ENCODE measurements at regions not wholly inside any gene's neighbourhood (a gene's known extent, or its start where the extent isn't known, plus 50 kb on each side); places are given as distances from the start of the nearest gene placed in this dataset.

DNA sequence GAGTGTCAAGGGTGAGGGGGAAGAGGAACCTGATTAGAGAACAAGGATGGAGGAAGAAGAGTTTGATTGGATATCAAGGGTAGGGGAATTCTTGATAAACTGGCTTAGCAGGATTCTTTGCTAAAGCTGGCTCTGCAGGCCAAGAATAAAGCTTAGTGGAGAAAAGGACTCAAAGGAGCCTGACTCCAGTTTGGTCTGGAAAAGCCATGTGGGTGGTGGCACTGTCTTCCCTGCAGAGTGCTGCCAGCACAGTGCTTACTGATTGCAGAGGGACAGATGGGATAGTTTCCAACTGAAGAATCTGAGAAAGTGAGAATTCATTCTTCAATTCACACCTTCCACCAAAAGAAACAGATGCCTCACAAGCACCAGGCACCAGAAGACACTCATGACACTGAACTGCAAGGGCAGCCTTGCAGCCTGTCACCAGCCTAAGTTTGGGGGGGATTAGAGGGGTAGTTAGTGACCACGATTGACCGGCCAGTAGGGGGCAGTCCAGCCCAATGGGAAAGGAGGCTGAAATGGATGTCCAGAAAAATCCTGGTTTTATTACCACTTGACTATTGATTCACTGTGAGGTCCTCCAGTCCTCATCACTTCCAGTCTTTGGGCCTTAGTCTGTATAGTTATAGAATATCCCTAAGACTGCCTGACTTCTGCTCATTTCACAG lies 334.5 kb downstream of the SMAD2 start:
- Histone ChIP-seq H3K4me3 (no peak overlapping the region), H3K27me3 (no peaks in the 10 kb centered on the region), H3K9me3 (no peaks in the 10 kb centered on the region), H3K4me1 (no peaks in the 10 kb centered on the region), H3K36me3 (no peaks in the 10 kb centered on the region), H3K27ac (no peak overlapping the region)
- no peak for DNase-seq (ENCODE audit: extremely low spot score in 2 of 2)
- intact Hi-C loops (cut with DNase I), result no loop called here
- TF ChIP-seq POLR2AphosphoS5 (IDR thresholded peaks at IDR 0.05; ENCODE audit: insufficient read depth in 1 of 2, low read depth in 1 of 2) (no peak), POLR2A (IDR thresholded peaks at IDR 0.05) (no peak)
- TF ChIP-seq, protein P1, sequence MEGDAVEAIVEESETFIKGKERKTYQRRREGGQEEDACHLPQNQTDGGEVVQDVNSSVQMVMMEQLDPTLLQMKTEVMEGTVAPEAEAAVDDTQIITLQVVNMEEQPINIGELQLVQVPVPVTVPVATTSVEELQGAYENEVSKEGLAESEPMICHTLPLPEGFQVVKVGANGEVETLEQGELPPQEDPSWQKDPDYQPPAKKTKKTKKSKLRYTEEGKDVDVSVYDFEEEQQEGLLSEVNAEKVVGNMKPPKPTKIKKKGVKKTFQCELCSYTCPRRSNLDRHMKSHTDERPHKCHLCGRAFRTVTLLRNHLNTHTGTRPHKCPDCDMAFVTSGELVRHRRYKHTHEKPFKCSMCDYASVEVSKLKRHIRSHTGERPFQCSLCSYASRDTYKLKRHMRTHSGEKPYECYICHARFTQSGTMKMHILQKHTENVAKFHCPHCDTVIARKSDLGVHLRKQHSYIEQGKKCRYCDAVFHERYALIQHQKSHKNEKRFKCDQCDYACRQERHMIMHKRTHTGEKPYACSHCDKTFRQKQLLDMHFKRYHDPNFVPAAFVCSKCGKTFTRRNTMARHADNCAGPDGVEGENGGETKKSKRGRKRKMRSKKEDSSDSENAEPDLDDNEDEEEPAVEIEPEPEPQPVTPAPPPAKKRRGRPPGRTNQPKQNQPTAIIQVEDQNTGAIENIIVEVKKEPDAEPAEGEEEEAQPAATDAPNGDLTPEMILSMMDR (IDR thresholded peaks at IDR 0.05), result no peak

DNA sequence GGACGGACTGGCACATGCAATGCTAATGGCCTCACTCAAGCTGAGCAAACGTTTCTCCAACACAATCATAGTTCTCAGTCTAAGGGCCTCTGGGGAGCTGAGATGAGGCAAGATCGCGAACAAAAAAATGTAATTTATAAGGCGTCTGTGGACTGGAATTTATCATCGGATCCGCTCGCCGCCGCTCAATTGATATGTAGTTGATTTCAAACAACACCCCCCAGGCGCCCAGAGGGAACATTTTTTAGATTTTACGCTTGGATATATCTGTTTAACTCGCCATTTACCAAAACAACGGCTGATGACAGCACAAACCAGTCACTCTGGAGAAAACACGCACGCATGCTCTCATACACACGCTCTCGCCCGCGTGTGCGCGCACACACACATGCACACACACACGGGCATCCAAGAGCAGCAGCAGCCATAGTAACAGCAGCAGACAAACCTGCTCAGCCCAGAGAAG lies 335.8 kb downstream of the SMAD2 start:
- Histone ChIP-seq H3K4me1 (no peaks in the 10 kb centered on the region), H3K9me3 (no peaks in the 10 kb centered on the region), H3K4me3 (no peak overlapping the region), H3K36me3 (no peaks in the 10 kb centered on the region), H3K27me3 (no peaks in the 10 kb centered on the region), H3K27ac (no peak overlapping the region)
- TF ChIP-seq POLR2AphosphoS5 (IDR thresholded peaks at IDR 0.05; ENCODE audit: insufficient read depth in 1 of 2, low read depth in 1 of 2) (no peak), POLR2A (IDR thresholded peaks at IDR 0.05) (no peak)
- TF ChIP-seq, protein P1 (IDR thresholded peaks at IDR 0.05), result no peak
- intact Hi-C loops (cut with DNase I), result no loop called here
- no peak for DNase-seq (ENCODE audit: extremely low spot score in 2 of 2)

DNA sequence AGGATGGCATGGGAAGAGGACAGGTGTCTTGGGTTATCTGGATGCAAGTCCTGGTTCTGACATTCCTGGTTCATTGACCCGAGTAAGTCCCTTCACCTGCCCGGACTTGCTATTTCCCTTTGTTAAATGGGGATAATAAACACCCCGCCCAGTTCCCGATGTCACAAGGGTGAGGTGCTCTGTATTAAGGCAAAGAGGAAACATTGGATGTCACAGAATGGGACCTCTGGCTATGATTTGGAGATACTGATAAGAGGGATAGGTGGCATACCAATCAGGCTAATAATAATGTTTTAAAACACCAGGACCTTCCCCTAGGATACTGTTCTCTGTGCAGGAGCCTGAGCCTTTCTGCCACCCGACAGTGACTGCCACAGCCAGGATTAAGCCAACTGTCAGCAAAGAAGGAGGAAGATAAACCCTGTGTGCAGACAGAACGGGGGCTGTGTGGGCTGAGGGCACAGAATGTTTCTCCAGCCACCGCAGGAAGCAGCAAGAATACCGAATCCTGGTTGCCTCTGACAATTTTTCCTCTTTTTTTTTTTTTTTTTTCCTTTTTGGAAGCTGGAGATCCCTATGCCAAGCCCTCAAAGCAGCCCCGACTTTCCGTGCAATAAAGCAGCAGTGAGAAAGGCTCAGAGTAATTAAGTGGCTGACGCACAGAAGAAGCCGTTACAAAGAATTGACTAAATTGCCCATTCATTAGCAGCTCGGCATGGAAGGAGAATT lies 336.6 kb downstream of the SMAD2 start:
- no peak overlapping the region for H3K27ac ChIP-seq
- TF ChIP-seq POLR2A (IDR thresholded peaks at IDR 0.05) (no peak), POLR2AphosphoS5 (IDR thresholded peaks at IDR 0.05; ENCODE audit: insufficient read depth in 1 of 2, low read depth in 1 of 2) (no peak)
- TF ChIP-seq, protein P1 (IDR thresholded peaks at IDR 0.05), result no peak
- H3K27me3 ChIP-seq, result no peaks in the 10 kb centered on the region
- no peaks in the 10 kb centered on the region for H3K4me1 ChIP-seq
- no peak overlapping the region for H3K4me3 ChIP-seq
- no peak for DNase-seq (ENCODE audit: extremely low spot score in 2 of 2)
- no peaks in the 10 kb centered on the region for H3K9me3 ChIP-seq
- intact Hi-C loops (cut with DNase I), result no loop called here
- no peaks in the 10 kb centered on the region for H3K36me3 ChIP-seq

DNA sequence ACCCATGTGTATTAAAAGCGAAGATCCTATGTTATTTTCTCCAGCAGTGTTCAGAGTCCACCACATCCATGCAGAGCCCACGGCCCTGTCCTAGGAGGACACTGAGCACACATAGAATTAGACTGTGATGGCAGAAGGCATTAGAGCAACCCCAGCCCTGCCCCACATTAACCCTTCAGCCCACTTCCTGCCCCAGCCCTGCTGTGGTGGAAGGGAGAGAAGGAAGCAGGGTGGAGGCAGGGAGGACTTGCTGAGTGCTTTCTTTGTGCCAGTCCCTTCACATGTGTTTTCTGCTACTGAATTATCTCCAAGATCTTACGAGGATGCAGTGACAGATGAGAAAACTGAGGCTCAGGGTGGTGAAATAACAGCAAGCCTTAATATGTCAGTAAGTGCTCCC lies 339.0 kb downstream of the SMAD2 start:
- no peaks in the 10 kb centered on the region for H3K9me3 ChIP-seq
- intact Hi-C loops (cut with DNase I), result no loop called here
- no peak for TF ChIP-seq POLR2AphosphoS5 (IDR thresholded peaks at IDR 0.05; ENCODE audit: insufficient read depth in 1 of 2, low read depth in 1 of 2)
- TF ChIP-seq, protein P1 (IDR thresholded peaks at IDR 0.05), result no peak
- no peak for TF ChIP-seq POLR2A (IDR thresholded peaks at IDR 0.05)

DNA sequence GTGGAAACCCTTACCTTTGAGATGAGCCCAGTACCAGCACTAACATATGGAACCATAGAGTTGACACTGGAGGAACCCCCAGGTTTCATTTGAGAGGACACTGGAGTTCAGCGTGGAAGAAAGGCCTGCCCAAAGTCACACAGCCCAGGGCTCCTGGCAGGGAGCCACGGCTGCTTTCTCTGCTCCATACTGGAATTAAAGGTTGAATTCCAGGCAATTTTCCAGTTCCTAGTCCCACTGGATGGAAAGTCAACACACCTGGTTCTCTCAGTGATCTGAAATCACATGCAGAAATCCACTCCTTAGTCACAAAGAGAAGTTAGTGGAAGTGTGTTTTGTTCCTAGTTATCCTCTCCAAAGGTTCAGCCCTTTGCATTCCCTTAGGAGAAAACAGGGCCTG lies 336.1 kb upstream of the SKOR2 start:
- H3K4me3 ChIP-seq, result no peak overlapping the region
- H3K9me3 ChIP-seq, result no peaks in the 10 kb centered on the region
- H3K27ac ChIP-seq, result no peak overlapping the region
- TF ChIP-seq POLR2AphosphoS5 (IDR thresholded peaks at IDR 0.05; ENCODE audit: insufficient read depth in 1 of 2, low read depth in 1 of 2), result no peak
- TF ChIP-seq, protein P1 (IDR thresholded peaks at IDR 0.05), result no peak
- TF ChIP-seq POLR2A (IDR thresholded peaks at IDR 0.05), result no peak
- no peaks in the 10 kb centered on the region for H3K36me3 ChIP-seq
- H3K27me3 ChIP-seq, result no peaks in the 10 kb centered on the region
- intact Hi-C loops (cut with DNase I), result no loop called here
- H3K4me1 ChIP-seq, result no peaks in the 10 kb centered on the region
- no peak for DNase-seq (ENCODE audit: extremely low spot score in 2 of 2)

More for the DNA sequence above, 339.0 kb downstream of the SMAD2 start:
- no peak for DNase-seq (ENCODE audit: extremely low spot score in 2 of 2)
- Histone ChIP-seq H3K27me3 (no peaks in the 10 kb centered on the region), H3K4me1 (no peaks in the 10 kb centered on the region), H3K4me3 (no peak overlapping the region), H3K27ac (no peak overlapping the region), H3K36me3 (no peaks in the 10 kb centered on the region)

Data from vagina (tissue), 2 donors.